Gastroesophageal sphincter (tissue), 3 donors: ENCODE measurements at regions not wholly inside any gene's neighbourhood (a gene's known extent, or its start where the extent isn't known, plus 50 kb on each side); places are given as distances from the start of the nearest gene placed in this dataset.

Source experiments
- POLR2AphosphoS5 ChIP-seq: sonication (generic); formaldehyde crosslinking; IDR thresholded peaks from one replicate; pipeline ENCODE4 v1.6.1; 2017; ENCODE audit warnings: antibody characterized with exemption
- TF ChIP-seq, protein P1 (sequence below), 4 experiments: fragments of 200-600 bp in 2 of 4; fragments of 450-650 bp in 2 of 4; sonication (generic) in 1 of 4; IDR thresholded peaks; one replicate each; pipeline ENCODE4 v1.5.1; 2017 to 2019; ENCODE audit warnings: antibody characterized with exemption in 4 of 4, mild to moderate bottlenecking in 2 of 4, moderate library complexity in 2 of 4

DNA sequence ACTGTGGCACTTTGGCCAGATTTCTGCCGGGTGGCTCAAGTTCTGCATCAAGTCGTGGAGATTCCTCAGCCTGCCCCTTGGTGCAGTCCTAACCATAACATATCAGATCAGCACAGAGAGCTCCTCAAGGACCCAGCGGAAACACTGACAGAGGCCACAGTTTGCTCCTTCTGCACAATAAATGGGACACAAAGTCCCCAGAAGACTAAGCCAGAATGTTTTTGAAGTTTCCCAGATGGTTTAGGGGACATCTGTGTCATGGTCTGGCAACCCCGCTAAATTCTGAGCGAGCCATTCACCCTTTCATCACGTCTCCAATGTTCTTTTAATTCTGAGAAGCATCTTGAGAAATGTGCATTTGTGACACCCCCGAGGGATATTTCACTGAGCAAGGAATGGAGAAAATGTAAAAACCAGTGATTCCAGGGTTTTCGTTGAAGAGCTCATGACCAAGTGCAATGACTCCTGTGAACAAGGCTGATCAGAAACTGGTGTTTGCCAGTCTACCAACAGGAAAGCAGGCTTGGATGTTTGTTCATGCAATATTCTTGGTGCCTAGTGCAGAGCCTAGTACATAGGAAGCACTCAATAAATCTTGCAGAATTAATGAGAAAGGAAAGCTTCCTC, 64.8 kb upstream of the LMCD1 start:
- TF ChIP-seq, protein P1, sequence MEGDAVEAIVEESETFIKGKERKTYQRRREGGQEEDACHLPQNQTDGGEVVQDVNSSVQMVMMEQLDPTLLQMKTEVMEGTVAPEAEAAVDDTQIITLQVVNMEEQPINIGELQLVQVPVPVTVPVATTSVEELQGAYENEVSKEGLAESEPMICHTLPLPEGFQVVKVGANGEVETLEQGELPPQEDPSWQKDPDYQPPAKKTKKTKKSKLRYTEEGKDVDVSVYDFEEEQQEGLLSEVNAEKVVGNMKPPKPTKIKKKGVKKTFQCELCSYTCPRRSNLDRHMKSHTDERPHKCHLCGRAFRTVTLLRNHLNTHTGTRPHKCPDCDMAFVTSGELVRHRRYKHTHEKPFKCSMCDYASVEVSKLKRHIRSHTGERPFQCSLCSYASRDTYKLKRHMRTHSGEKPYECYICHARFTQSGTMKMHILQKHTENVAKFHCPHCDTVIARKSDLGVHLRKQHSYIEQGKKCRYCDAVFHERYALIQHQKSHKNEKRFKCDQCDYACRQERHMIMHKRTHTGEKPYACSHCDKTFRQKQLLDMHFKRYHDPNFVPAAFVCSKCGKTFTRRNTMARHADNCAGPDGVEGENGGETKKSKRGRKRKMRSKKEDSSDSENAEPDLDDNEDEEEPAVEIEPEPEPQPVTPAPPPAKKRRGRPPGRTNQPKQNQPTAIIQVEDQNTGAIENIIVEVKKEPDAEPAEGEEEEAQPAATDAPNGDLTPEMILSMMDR (IDR thresholded peaks at IDR 0.05), result no peak
- TF ChIP-seq POLR2AphosphoS5, result peak; percentile 20
